ENCODE measurements at regions not wholly inside any gene's neighbourhood (a gene's known extent, or its start where the extent isn't known, plus 50 kb on each side); places are given as distances from the start of the nearest gene placed in this dataset.

- no peaks in the 10 kb centered on the region for H3K9me3 ChIP-seq
- 63% methylated on average over 4 of the region's 4 CpGs; no CpG with 5 or more reads in 1 of the 2 donors for WGBS, 2 donors (ENCODE audit: low coverage in 1 of 2)
- no peak for DNase-seq
- H3K27ac ChIP-seq = no peak overlapping the region
- no peak overlapping the region for H3K4me3 ChIP-seq
- in situ Hi-C loops (cut with MboI; ENCODE audit: low pct_ligation_motif_present in 1 of 4, low pct_unique_long_range_greater_than_20kb in 1 of 4, low sequenced_read_pairs in 3 of 4) = no loop called here
- no peaks in the 10 kb centered on the region for H3K36me3 ChIP-seq
- H3K4me1 ChIP-seq = no peaks in the 10 kb centered on the region
- no peaks in the 10 kb centered on the region for H3K27me3 ChIP-seq
- no peak for TF ChIP-seq POLR2A (IDR thresholded peaks at IDR 0.05)
- no peak for TF ChIP-seq EP300 (IDR thresholded peaks at IDR 0.05; ENCODE audit: low read depth)
- no peak for TF ChIP-seq POLR2AphosphoS5 (IDR thresholded peaks at IDR 0.05)
- TF ChIP-seq, protein P1, sequence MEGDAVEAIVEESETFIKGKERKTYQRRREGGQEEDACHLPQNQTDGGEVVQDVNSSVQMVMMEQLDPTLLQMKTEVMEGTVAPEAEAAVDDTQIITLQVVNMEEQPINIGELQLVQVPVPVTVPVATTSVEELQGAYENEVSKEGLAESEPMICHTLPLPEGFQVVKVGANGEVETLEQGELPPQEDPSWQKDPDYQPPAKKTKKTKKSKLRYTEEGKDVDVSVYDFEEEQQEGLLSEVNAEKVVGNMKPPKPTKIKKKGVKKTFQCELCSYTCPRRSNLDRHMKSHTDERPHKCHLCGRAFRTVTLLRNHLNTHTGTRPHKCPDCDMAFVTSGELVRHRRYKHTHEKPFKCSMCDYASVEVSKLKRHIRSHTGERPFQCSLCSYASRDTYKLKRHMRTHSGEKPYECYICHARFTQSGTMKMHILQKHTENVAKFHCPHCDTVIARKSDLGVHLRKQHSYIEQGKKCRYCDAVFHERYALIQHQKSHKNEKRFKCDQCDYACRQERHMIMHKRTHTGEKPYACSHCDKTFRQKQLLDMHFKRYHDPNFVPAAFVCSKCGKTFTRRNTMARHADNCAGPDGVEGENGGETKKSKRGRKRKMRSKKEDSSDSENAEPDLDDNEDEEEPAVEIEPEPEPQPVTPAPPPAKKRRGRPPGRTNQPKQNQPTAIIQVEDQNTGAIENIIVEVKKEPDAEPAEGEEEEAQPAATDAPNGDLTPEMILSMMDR (IDR thresholded peaks at IDR 0.05) = no peak
- intact Hi-C loops (cut with DNase I; ENCODE audit: low total_unique reads) = no loop called here
Observed at GRCh38 chr14:81831128-81831820, 297.6 kb upstream of the SEL1L start.

GRCh38 chr14:81834308-81834707 is 300.7 kb upstream of the SEL1L start:
- no peak overlapping the region for H3K27ac ChIP-seq
- H3K36me3 ChIP-seq = no peaks in the 10 kb centered on the region
- no peaks in the 10 kb centered on the region for H3K4me1 ChIP-seq
- no peaks in the 10 kb centered on the region for H3K27me3 ChIP-seq
- TF ChIP-seq, protein P1 (IDR thresholded peaks at IDR 0.05) = no peak
- TF ChIP-seq POLR2A (IDR thresholded peaks at IDR 0.05) (no peak), POLR2AphosphoS5 (IDR thresholded peaks at IDR 0.05) (no peak), EP300 (IDR thresholded peaks at IDR 0.05; ENCODE audit: low read depth) (no peak)
- DNase-seq = no peak
- no peak overlapping the region for H3K4me3 ChIP-seq
- 14% methylated on average over 1 of the region's 1 CpG; no CpG with 5 or more reads in 1 of the 2 donors for WGBS, 2 donors (ENCODE audit: low coverage in 1 of 2)
- no peaks in the 10 kb centered on the region for H3K9me3 ChIP-seq
- in situ Hi-C loops (cut with MboI; ENCODE audit: low pct_ligation_motif_present in 1 of 4, low pct_unique_long_range_greater_than_20kb in 1 of 4, low sequenced_read_pairs in 3 of 4) (no loop called here), intact Hi-C loops (cut with DNase I; ENCODE audit: low total_unique reads) (no loop called here)

DNA sequence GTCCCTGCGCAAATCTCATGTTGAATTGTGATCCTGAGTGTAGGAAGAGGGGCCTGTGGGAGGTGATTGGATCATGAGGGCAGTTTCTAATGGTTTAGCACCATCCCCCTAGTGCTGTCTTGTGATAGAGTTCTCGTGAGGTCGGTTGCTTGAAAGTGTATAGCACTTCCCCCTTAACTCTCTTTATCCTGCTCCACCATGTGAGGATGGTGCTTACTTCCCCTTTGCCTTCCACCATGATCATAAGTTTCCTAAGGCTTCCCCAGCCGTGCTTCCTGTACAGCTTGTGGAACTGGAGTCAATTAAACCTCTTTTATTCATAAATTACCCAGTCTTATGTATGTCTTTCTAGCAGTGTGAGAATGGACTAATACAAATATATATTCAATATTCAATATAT is 303.7 kb upstream of the SEL1L start:
- H3K9me3 ChIP-seq = no peaks in the 10 kb centered on the region
- H3K27me3 ChIP-seq = no peaks in the 10 kb centered on the region
- no peak overlapping the region for H3K27ac ChIP-seq
- WGBS, 2 donors (ENCODE audit: low coverage in 1 of 2) = 81 to 96% methylated on average over 4 of the region's 4 CpGs
- no peak overlapping the region for H3K4me3 ChIP-seq
- H3K4me1 ChIP-seq = no peaks in the 10 kb centered on the region
- no peaks in the 10 kb centered on the region for H3K36me3 ChIP-seq
- intact Hi-C loops (cut with DNase I; ENCODE audit: low total_unique reads) (no loop called here), in situ Hi-C loops (cut with MboI; ENCODE audit: low pct_ligation_motif_present in 1 of 4, low pct_unique_long_range_greater_than_20kb in 1 of 4, low sequenced_read_pairs in 3 of 4) (no loop called here)
- TF ChIP-seq POLR2A (IDR thresholded peaks at IDR 0.05) = no peak
- no peak for TF ChIP-seq EP300 (IDR thresholded peaks at IDR 0.05; ENCODE audit: low read depth)
- TF ChIP-seq POLR2AphosphoS5 (IDR thresholded peaks at IDR 0.05) = no peak
- TF ChIP-seq, protein P1 (IDR thresholded peaks at IDR 0.05) = no peak
- no peak for DNase-seq

DNA sequence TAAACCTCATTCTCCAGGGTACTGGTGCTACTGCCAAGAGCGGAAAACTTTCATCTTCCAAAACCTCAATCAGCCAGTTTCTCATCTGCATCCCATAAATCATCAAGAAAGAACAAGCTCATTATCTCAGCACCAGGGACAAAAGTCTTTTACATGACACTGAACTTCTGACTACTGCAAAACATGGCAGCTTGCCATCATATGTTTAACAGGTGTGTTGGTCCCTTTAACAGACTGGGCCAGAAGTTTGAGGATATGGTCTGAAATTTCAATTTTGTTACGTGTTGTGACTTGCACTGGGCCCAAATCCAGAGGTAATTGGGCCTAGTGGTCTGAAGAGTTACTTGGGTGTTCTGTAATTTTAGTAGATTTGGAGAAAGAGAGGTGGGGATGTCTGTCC is 305.4 kb upstream of the SEL1L start:
- 60 to 65% methylated on average over 2 of the region's 2 CpGs for WGBS, 2 donors (ENCODE audit: low coverage in 1 of 2)
- DNase-seq = no peak
- H3K4me1 ChIP-seq = no peaks in the 10 kb centered on the region

More for the DNA sequence above, 305.4 kb upstream of the SEL1L start:
- no peak for TF ChIP-seq EP300 (IDR thresholded peaks at IDR 0.05; ENCODE audit: low read depth)
- no peak for TF ChIP-seq POLR2A (IDR thresholded peaks at IDR 0.05)
- TF ChIP-seq, protein P1 (IDR thresholded peaks at IDR 0.05) = no peak
- TF ChIP-seq POLR2AphosphoS5 (IDR thresholded peaks at IDR 0.05) = no peak
- Histone ChIP-seq H3K27me3 (no peaks in the 10 kb centered on the region), H3K4me3 (no peak overlapping the region), H3K9me3 (no peaks in the 10 kb centered on the region), H3K36me3 (no peaks in the 10 kb centered on the region), H3K27ac (no peak overlapping the region)
- in situ Hi-C loops (cut with MboI; ENCODE audit: low pct_ligation_motif_present in 1 of 4, low pct_unique_long_range_greater_than_20kb in 1 of 4, low sequenced_read_pairs in 3 of 4) = no loop called here
- intact Hi-C loops (cut with DNase I; ENCODE audit: low total_unique reads) = no loop called here

Measured in transverse colon (tissue), 4 donors.